DMS79 treated with DMSO at 0.1 percent for 48 hours (cell line): ENCODE measurements at regions not wholly inside any gene's neighbourhood (a gene's known extent, or its start where the extent isn't known, plus 50 kb on each side); places are given as distances from the start of the nearest gene placed in this dataset.
"Not testable (repeated sequence)": the region's sequence is repeated elsewhere in the genome, so short reads cannot be mapped to it uniquely, and the experiment has no call there.

ENCODE experiments used
- DNase-seq: peaks from one replicate; lab custom pipeline; 2025; lab: John Stamatoyannopoulos, UW

GRCh38 chr3:152621967-152622810 lies 212.7 kb upstream of the P2RY1 start:
- no peak for DNase-seq

- DNase-seq, result no peak
Measured at GRCh38 chr3:152622811-152623167, 212.1 kb upstream of the P2RY1 start.

- no peak for DNase-seq
Measured at GRCh38 chr3:152623286-152623911, 211.5 kb upstream of the P2RY1 start.

- DNase-seq, result no peak
Measured at GRCh38 chr3:152626226-152626625, 208.7 kb upstream of the P2RY1 start.

GRCh38 chr3:152628496-152628895 lies 206.4 kb upstream of the P2RY1 start:
- no peak for DNase-seq

- DNase-seq, result no peak
Measured at GRCh38 chr3:152629363-152630122, 205.4 kb upstream of the P2RY1 start.

- DNase-seq, result no peak
Measured at GRCh38 chr3:152635389-152635788, 199.5 kb upstream of the P2RY1 start.

- no peak for DNase-seq
Measured at GRCh38 chr3:152636651-152637050, 198.3 kb upstream of the P2RY1 start.

- no peak for DNase-seq
Measured at GRCh38 chr3:152638214-152638613, 196.7 kb upstream of the P2RY1 start.

- DNase-seq, result no peak
Measured at GRCh38 chr3:152638707-152639450, 196.1 kb upstream of the P2RY1 start.

- no peak for DNase-seq
Measured at GRCh38 chr3:152641198-152641597, 193.7 kb upstream of the P2RY1 start.

GRCh38 chr3:152642658-152643057 lies 192.3 kb upstream of the P2RY1 start:
- DNase-seq, result no peak

GRCh38 chr3:152644478-152644877 lies 190.5 kb upstream of the P2RY1 start:
- no peak for DNase-seq

- DNase-seq, result no peak
Measured at GRCh38 chr3:152646004-152646403, 188.9 kb upstream of the P2RY1 start.

- no peak for DNase-seq
Measured at GRCh38 chr3:152650177-152650576, 184.8 kb upstream of the P2RY1 start.

- not testable (repeated sequence) for DNase-seq
Measured at GRCh38 chr3:152650923-152651322, 184.0 kb upstream of the P2RY1 start.

- no peak for DNase-seq
Measured at GRCh38 chr3:152656214-152656971, 178.5 kb upstream of the P2RY1 start.

- no peak for DNase-seq
Measured at GRCh38 chr3:152656972-152657355, 178.0 kb upstream of the P2RY1 start.

- DNase-seq, result no peak
Measured at GRCh38 chr3:152658977-152659720, 175.8 kb upstream of the P2RY1 start.

- no peak for DNase-seq
Measured at GRCh38 chr3:152662157-152662556, 172.8 kb upstream of the P2RY1 start.

GRCh38 chr3:152664766-152665165 lies 170.2 kb upstream of the P2RY1 start:
- DNase-seq, result no peak
